H1 (cell line): ENCODE measurements at regions not wholly inside any gene's neighbourhood (a gene's known extent, or its start where the extent isn't known, plus 50 kb on each side); places are given as distances from the start of the nearest gene placed in this dataset.

Experiments
- CTCF ChIA-PET: fragments of 300-600 bp; sonication (Branson Sonifier 250); formaldehyde crosslinking; loops from one replicate; lab custom pipeline; 2021; ENCODE audit not compliant: partially characterized antibody; lab: Charles Lee
- POLR2A ChIA-PET: fragments of 300-600 bp; sonication (Branson Sonifier 250); formaldehyde crosslinking; loops from one replicate; lab custom pipeline; 2021; ENCODE audit warnings: inconsistent platforms; ENCODE audit not compliant: partially characterized antibody; lab: Charles Lee
- DNase-seq, 2 experiments: peaks; one replicate each; pipeline versions ENCODE4 v3.0.0 to v3.0.0-alpha.2; 2010 to 2022; ENCODE audit warnings: low spot score in 2 of 2, low read depth in 1 of 2, mixed read lengths in 1 of 2
- FAIRE-seq: peaks from 2 replicates; lab custom pipeline; 2011; peaks lifted over from hg19 to GRCh38; lab: Jason Lieb, UNC
- H2AFZ ChIP-seq: 2 replicates; pipeline ENCODE4 v1.8.1; 2012; ENCODE audit warnings: low read length, inconsistent platforms
- H2AK5ac ChIP-seq: 2 replicates; pipeline ENCODE4 v1.6.1; 2013; ENCODE audit warnings: low read depth, low read length
- H2BK120ac ChIP-seq: replicated peaks from 2 replicates; pipeline ENCODE3; 2013; ENCODE audit warnings: low read depth, low read length, inconsistent platforms
- H2BK12ac ChIP-seq: 2 replicates; pipeline ENCODE4 v1.6.1; 2013; ENCODE audit warnings: low read depth, low read length
- H2BK15ac ChIP-seq: 2 replicates; pipeline ENCODE4 v1.6.1; 2013; ENCODE audit warnings: low read length
- H2BK20ac ChIP-seq: 2 replicates; pipeline ENCODE4 v1.6.1; 2013; ENCODE audit warnings: low read length
- H2BK5ac ChIP-seq: 2 replicates; pipeline ENCODE4 v1.6.1; 2013; ENCODE audit warnings: low read depth, low read length
- H3K14ac ChIP-seq: 2 replicates; pipeline ENCODE4 v1.6.1; 2013; ENCODE audit warnings: inconsistent platforms; ENCODE audit not compliant: insufficient read length
- H3K18ac ChIP-seq: 2 replicates; pipeline ENCODE4 v1.6.1; 2013; ENCODE audit warnings: low read length; ENCODE audit errors: extremely low read depth
- H3K23ac ChIP-seq: 2 replicates; pipeline ENCODE4 v1.6.1; 2013; ENCODE audit warnings: inconsistent platforms; ENCODE audit not compliant: insufficient read length
- H3K23me2 ChIP-seq: 2 replicates; pipeline ENCODE4 v1.6.1; 2013; ENCODE audit warnings: low read depth, low read length
- H3K27ac ChIP-seq: 2 replicates; pipeline ENCODE4 v1.6.1; 2011; ENCODE audit warnings: low read depth, low read length, inconsistent platforms
- H3K27me3 ChIP-seq, 4 experiments: replicated peaks in 1 of 4; 1 replicate in 1 of 4; 2 replicates in 3 of 4; pipeline versions ENCODE4 v1.6.1 to v1.8.1; 2011 to 2013; ENCODE audit warnings: low read length in 3 of 4, mild to moderate bottlenecking in 3 of 4, inconsistent platforms in 2 of 4, mixed read lengths in 2 of 4, moderate library complexity in 1 of 4; ENCODE audit not compliant: control insufficient read depth in 3 of 4, insufficient read depth in 3 of 4; ENCODE audit errors: extremely low read depth in 1 of 4
- H3K36me3 ChIP-seq, 4 experiments: 2 replicates each; pipeline versions ENCODE4 v1.6.1 to v1.8.1; 2011 to 2013; ENCODE audit warnings: mild to moderate bottlenecking in 4 of 4, low read length in 3 of 4, moderate library complexity in 2 of 4, control low read depth in 1 of 4, inconsistent platforms in 1 of 4; ENCODE audit not compliant: insufficient read depth in 4 of 4, control insufficient read depth in 2 of 4
- H3K4ac ChIP-seq: replicated peaks from 2 replicates; pipeline ENCODE3; 2013; ENCODE audit warnings: low read length, low read depth, mixed read lengths, inconsistent platforms; ENCODE audit not compliant: insufficient read length
- H3K4me1 ChIP-seq, 4 experiments: replicated peaks in 1 of 4; 1 replicate in 1 of 4; 2 replicates in 3 of 4; pipeline versions ENCODE4 v1.6.1 to v1.8.1; 2011 to 2013; ENCODE audit warnings: low read length in 3 of 4, inconsistent platforms in 2 of 4, mixed read lengths in 1 of 4; ENCODE audit not compliant: insufficient read depth in 4 of 4, control insufficient read depth in 3 of 4
- H3K4me2 ChIP-seq, 2 experiments: 2 replicates each; pipeline versions ENCODE4 v1.6.1 to v1.8.1; 2011 to 2013; ENCODE audit warnings: low read depth in 2 of 2, low read length in 2 of 2, control low read depth in 1 of 2, inconsistent platforms in 1 of 2, mild to moderate bottlenecking in 1 of 2; ENCODE audit not compliant: insufficient read depth in 1 of 2
- H3K4me3 ChIP-seq, 4 experiments: fragments of 200-600, 300-600 bp in 1 of 4; sonication (generic), shearing (Covaris generic), sonication (Bioruptor Twin) in 1 of 4; 2 replicates each; pipeline versions ENCODE4 v1.5.1 to v1.8.1; 2011 to 2016; ENCODE audit warnings: low read length in 4 of 4, low read depth in 3 of 4, control low read depth in 2 of 4, inconsistent platforms in 2 of 4, mild to moderate bottlenecking in 2 of 4, mixed read lengths in 1 of 4, moderate library complexity in 1 of 4; ENCODE audit not compliant: insufficient read depth in 2 of 4; ENCODE audit errors: extremely low read depth in 1 of 4
- H3K56ac ChIP-seq: replicated peaks from 2 replicates; pipeline ENCODE3; 2013; ENCODE audit warnings: low read depth, mild to moderate bottlenecking, mixed read lengths, low read length, inconsistent platforms; ENCODE audit not compliant: insufficient read length
- H3K79me1 ChIP-seq: 2 replicates; pipeline ENCODE4 v1.6.1; 2013; ENCODE audit warnings: low read depth, low read length, control low read depth
- H3K79me2 ChIP-seq, 2 experiments: 2 replicates each; pipeline versions ENCODE4 v1.6.1 to v1.8.1; 2012 to 2013; ENCODE audit warnings: low read length in 2 of 2, mild to moderate bottlenecking in 2 of 2, inconsistent platforms in 1 of 2; ENCODE audit not compliant: insufficient read depth in 2 of 2, control insufficient read depth in 1 of 2
- H3K9ac ChIP-seq, 4 experiments: replicated peaks in 1 of 4; 1 replicate in 1 of 4; 2 replicates in 3 of 4; pipeline versions ENCODE4 v1.6.1 to v1.8.1; 2011 to 2013; ENCODE audit warnings: low read depth in 3 of 4, low read length in 3 of 4, control low read depth in 2 of 4, mild to moderate bottlenecking in 2 of 4, moderate library complexity in 2 of 4, inconsistent platforms in 1 of 4; ENCODE audit errors: extremely low read depth in 1 of 4
- H3K9me3 ChIP-seq, 2 experiments: 2 replicates each; pipeline versions ENCODE4 v1.6.1 to v1.8.1; 2012 to 2013; ENCODE audit warnings: mild to moderate bottlenecking in 2 of 2, moderate library complexity in 2 of 2, control low read depth in 1 of 2, inconsistent platforms in 1 of 2, low read depth in 1 of 2, low read length in 1 of 2, mixed read lengths in 1 of 2; ENCODE audit not compliant: insufficient read depth in 2 of 2
- H4K20me1 ChIP-seq, 2 experiments: replicated peaks in 1 of 2; 2 replicates each; pipeline versions ENCODE3 to v1.8.1; 2011 to 2013; ENCODE audit warnings: inconsistent platforms in 2 of 2, low read length in 2 of 2, mild to moderate bottlenecking in 1 of 2; ENCODE audit not compliant: insufficient read depth in 2 of 2, control insufficient read depth in 1 of 2
- H4K5ac ChIP-seq: 2 replicates; pipeline ENCODE4 v1.6.1; 2013; ENCODE audit warnings: low read length, low read depth, mixed read lengths, inconsistent platforms; ENCODE audit not compliant: insufficient read length
- H4K8ac ChIP-seq: 2 replicates; pipeline ENCODE4 v1.8.0; 2013; ENCODE audit warnings: mild to moderate bottlenecking, moderate library complexity, low read length, inconsistent platforms; ENCODE audit not compliant: insufficient read depth; ENCODE audit errors: extremely low read depth
- H4K91ac ChIP-seq: replicated peaks from 2 replicates; pipeline ENCODE3; 2013; ENCODE audit warnings: low read length, mixed read lengths, inconsistent platforms; ENCODE audit not compliant: insufficient read length
- CEBPB ChIP-seq: IDR thresholded peaks from 2 replicates; pipeline ENCODE4 v1.6.1; 2012; ENCODE audit warnings: low read depth, low read length
- RAD21 ChIP-seq, 2 experiments: IDR thresholded peaks in 1 of 2; conservative IDR thresholded peaks in 1 of 2; 2 replicates each; pipeline ENCODE4 v1.6.1; 2011; ENCODE audit warnings: low read depth in 2 of 2, low read length in 2 of 2, improper control_type of control experiment in 1 of 2, inconsistent platforms in 1 of 2, mild to moderate bottlenecking in 1 of 2, moderate library complexity in 1 of 2
- SP1 ChIP-seq: IDR thresholded peaks from 2 replicates; pipeline ENCODE4 v1.6.1; 2011; ENCODE audit warnings: low read depth, low read length
- TAF1 ChIP-seq: IDR thresholded peaks from 2 replicates; pipeline ENCODE4 v1.6.1; 2011; ENCODE audit warnings: mild to moderate bottlenecking, low read depth, low read length
- WGBS, 2 experiments: shearing (Covaris generic) in 1 of 2; methylation state at CpG; one replicate each; pipeline versions ENCODE4 v1.1.6 to v1.1.7; 2013 to 2015; ENCODE audit warnings: low lambda C conversion rate in 2 of 2, mixed read lengths in 2 of 2, inconsistent platforms in 1 of 2, low coverage in 1 of 2, missing lambda C conversion rate in 1 of 2; ENCODE audit not compliant: insufficient replicate concordance in 2 of 2, insufficient coverage in 1 of 2, insufficient read length in 1 of 2; ENCODE audit errors: extremely low coverage in 1 of 2, missing lambda C conversion rate in 1 of 2; 5-methylcytosine and 5-hydroxymethylcytosine counted together
- TF ChIP-seq, protein P1 (sequence below), 3 experiments: IDR thresholded peaks; 1 replicate in 2 of 3; 2 replicates in 1 of 3; pipeline versions ENCODE4 v1.5.1 to v1.6.1; 2011; ENCODE audit warnings: low read length in 3 of 3, mild to moderate bottlenecking in 3 of 3, inconsistent platforms in 2 of 3, low read depth in 1 of 3, moderate library complexity in 1 of 3; ENCODE audit not compliant: insufficient read depth in 1 of 3; ENCODE audit errors: control extremely low read depth in 1 of 3

- DNase-seq (no peak), FAIRE-seq (no peak)
- Histone ChIP-seq H4K8ac (no peak overlapping the region), H3K27me3 (no peaks in the 10 kb centered on the region), H3K14ac (no peak overlapping the region), H3K56ac (no peak overlapping the region), H2BK120ac (no peak overlapping the region), H3K23me2 (no peaks in the 10 kb centered on the region), H3K4me2 (no peak overlapping the region), H2BK12ac (no peak overlapping the region), H3K9me3 (no peaks in the 10 kb centered on the region), H2BK5ac (no peak overlapping the region), H2BK20ac (no peak overlapping the region), H3K4ac (no peak overlapping the region), H2AFZ (no peak overlapping the region), H3K27ac (no peak overlapping the region), H3K4me3 (no peak overlapping the region), H3K36me3 (no peaks in the 10 kb centered on the region), H4K20me1 (no peaks in the 10 kb centered on the region), H3K79me2 (no peaks in the 10 kb centered on the region), H3K9ac (no peak overlapping the region), H3K4me1 (peaks cover 2 to 10% (median 5%) of the 10 kb centered on the region in 4 experiments; a peak in 3 of 7 replicates), H4K5ac (no peak overlapping the region), H2AK5ac (no peak overlapping the region), H3K23ac (no peak overlapping the region), H3K79me1 (no peaks in the 10 kb centered on the region), H4K91ac (no peak overlapping the region), H3K18ac (no peak overlapping the region), H2BK15ac (no peak overlapping the region; the same call in 1 of the 2 replicates)
- 71% methylated on average over 1 of the region's 1 CpG; no CpG with 5 or more reads in 1 of the 2 experiments for WGBS, 2 experiments
- TF ChIP-seq, protein P1, sequence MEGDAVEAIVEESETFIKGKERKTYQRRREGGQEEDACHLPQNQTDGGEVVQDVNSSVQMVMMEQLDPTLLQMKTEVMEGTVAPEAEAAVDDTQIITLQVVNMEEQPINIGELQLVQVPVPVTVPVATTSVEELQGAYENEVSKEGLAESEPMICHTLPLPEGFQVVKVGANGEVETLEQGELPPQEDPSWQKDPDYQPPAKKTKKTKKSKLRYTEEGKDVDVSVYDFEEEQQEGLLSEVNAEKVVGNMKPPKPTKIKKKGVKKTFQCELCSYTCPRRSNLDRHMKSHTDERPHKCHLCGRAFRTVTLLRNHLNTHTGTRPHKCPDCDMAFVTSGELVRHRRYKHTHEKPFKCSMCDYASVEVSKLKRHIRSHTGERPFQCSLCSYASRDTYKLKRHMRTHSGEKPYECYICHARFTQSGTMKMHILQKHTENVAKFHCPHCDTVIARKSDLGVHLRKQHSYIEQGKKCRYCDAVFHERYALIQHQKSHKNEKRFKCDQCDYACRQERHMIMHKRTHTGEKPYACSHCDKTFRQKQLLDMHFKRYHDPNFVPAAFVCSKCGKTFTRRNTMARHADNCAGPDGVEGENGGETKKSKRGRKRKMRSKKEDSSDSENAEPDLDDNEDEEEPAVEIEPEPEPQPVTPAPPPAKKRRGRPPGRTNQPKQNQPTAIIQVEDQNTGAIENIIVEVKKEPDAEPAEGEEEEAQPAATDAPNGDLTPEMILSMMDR (IDR thresholded peaks at IDR 0.05; ENCODE audit: control extremely low read depth in 1 of 3, insufficient read depth in 1 of 3, low read depth in 1 of 3, low read length in 3 of 3) = 0 out of 4 replicates have a peak, but pooled peaks of 1 of the 3 experiments have one; percentile 16
- no peak for TF ChIP-seq CEBPB
- TF ChIP-seq RAD21 (IDR thresholded peaks at IDR 0.05 in 1 of 2, conservative IDR thresholded peaks at IDR 0.05 in 1 of 2; ENCODE audit: low read depth in 2 of 2, low read length in 2 of 2) = peak; percentile 22 to 34; a peak in 2 of 4 replicates
- no peak for TF ChIP-seq TAF1
- no peak for TF ChIP-seq SP1
- ChIA-PET CTCF (interaction anchor here (0.6 to 2.8 kb wide), 5 partner anchors 12 to 248 kb away, joined by 3 to 9 read pairs (median 3); no protein-coding TSS in a partner anchor), POLR2A (interaction anchor here (1.8 kb wide), 1 partner anchor 117 kb away, joined by 4 read pairs; the partner anchor contains the start of gene KLF7)
Observed at GRCh38 chr2:207283356-207283755, 117.6 kb upstream of the KLF7 start.
